GM18508 (cell line): ENCODE measurements at regions not wholly inside any gene's neighbourhood (a gene's known extent, or its start where the extent isn't known, plus 50 kb on each side); places are given as distances from the start of the nearest gene placed in this dataset.

Experiments
- ATAC-seq: cut with Tn5 transposase; IDR thresholded peaks from one replicate; pipeline ENCODE4 v1.9.1; 2021; ENCODE audit warnings: moderate number of reproducible peaks; ENCODE audit not compliant: insufficient read depth, unreplicated experiment

- no peak for ATAC-seq
Measured at GRCh38 chr13:39279077-39279476, 240.8 kb downstream of the NHLRC3 start.

- no peak for ATAC-seq
Measured at GRCh38 chr13:39281539-39282150, 243.4 kb downstream of the NHLRC3 start.

GRCh38 chr13:39282400-39282972, 244.2 kb downstream of the NHLRC3 start:
- ATAC-seq, result peak; percentile 95

GRCh38 chr13:39283072-39283471, 244.8 kb downstream of the NHLRC3 start:
- ATAC-seq, result peak; percentile 15

GRCh38 chr13:39284801-39285388, 246.6 kb downstream of the NHLRC3 start:
- no peak for ATAC-seq
